ENCODE measurements at regions not wholly inside any gene's neighbourhood (a gene's known extent, or its start where the extent isn't known, plus 50 kb on each side); places are given as distances from the start of the nearest gene placed in this dataset.
"Not testable (repeated sequence)": the region's sequence is repeated elsewhere in the genome, so short reads cannot be mapped to it uniquely, and the experiment has no call there.

- DNase-seq (ENCODE audit: low spot score) = not testable (repeated sequence)
Observed at GRCh38 chr10:76815505-76815904, 822.1 kb downstream of the KCNMA1 start.

- no peak for DNase-seq (ENCODE audit: low spot score)
Observed at GRCh38 chr10:76811430-76811829, 826.2 kb downstream of the KCNMA1 start.

GRCh38 chr10:76788452-76788811 is 849.2 kb downstream of the KCNMA1 start:
- DNase-seq (ENCODE audit: low spot score) = no peak

- no peak for DNase-seq (ENCODE audit: low spot score)
Observed at GRCh38 chr10:76787746-76788451, 849.7 kb downstream of the KCNMA1 start.

GRCh38 chr10:76786504-76787072 is 851.0 kb downstream of the KCNMA1 start:
- DNase-seq (ENCODE audit: low spot score) = peak; percentile 12

- no peak for DNase-seq (ENCODE audit: low spot score)
Observed at GRCh38 chr10:76784076-76784475, 853.5 kb downstream of the KCNMA1 start.

GRCh38 chr10:76779796-76780301 is 857.8 kb downstream of the KCNMA1 start:
- DNase-seq (ENCODE audit: low spot score) = no peak

GRCh38 chr10:76778914-76779795 is 858.5 kb downstream of the KCNMA1 start:
- DNase-seq (ENCODE audit: low spot score) = peak; percentile 29

GRCh38 chr10:76774987-76775603 is 862.5 kb downstream of the KCNMA1 start:
- no peak for DNase-seq (ENCODE audit: low spot score)

- no peak for DNase-seq (ENCODE audit: low spot score)
Observed at GRCh38 chr10:76769582-76769981, 868.0 kb downstream of the KCNMA1 start.

GRCh38 chr10:76769161-76769560 is 868.4 kb downstream of the KCNMA1 start:
- DNase-seq (ENCODE audit: low spot score) = no peak

- DNase-seq (ENCODE audit: low spot score) = no peak
Observed at GRCh38 chr10:76766682-76767081, 870.9 kb downstream of the KCNMA1 start.

GRCh38 chr10:76764921-76765320 is 872.7 kb downstream of the KCNMA1 start:
- not testable (repeated sequence) for DNase-seq (ENCODE audit: low spot score)

- no peak for DNase-seq (ENCODE audit: low spot score)
Observed at GRCh38 chr10:76764177-76764576, 873.4 kb downstream of the KCNMA1 start.

- no peak for DNase-seq (ENCODE audit: low spot score)
Observed at GRCh38 chr10:76763376-76763775, 874.2 kb downstream of the KCNMA1 start.

- no peak for DNase-seq (ENCODE audit: low spot score)
Observed at GRCh38 chr10:76759681-76760080, 877.9 kb downstream of the KCNMA1 start.

GRCh38 chr10:76743169-76743568 is 894.4 kb downstream of the KCNMA1 start:
- DNase-seq (ENCODE audit: low spot score) = no peak

GRCh38 chr10:76740514-76740913 is 897.1 kb downstream of the KCNMA1 start:
- no peak for DNase-seq (ENCODE audit: low spot score)

GRCh38 chr10:76738991-76739390 is 898.6 kb downstream of the KCNMA1 start:
- no peak for DNase-seq (ENCODE audit: low spot score)

- DNase-seq (ENCODE audit: low spot score) = no peak
Observed at GRCh38 chr10:76736815-76737618, 900.6 kb downstream of the KCNMA1 start.

GRCh38 chr10:76736392-76736791 is 901.2 kb downstream of the KCNMA1 start:
- no peak for DNase-seq (ENCODE audit: low spot score)

All from AG08395 (cell line).